Coronary artery (tissue), 2 donors: ENCODE measurements at regions not wholly inside any gene's neighbourhood (a gene's known extent, or its start where the extent isn't known, plus 50 kb on each side); places are given as distances from the start of the nearest gene placed in this dataset.

Experiments used
- DNase-seq: peaks from one replicate; pipeline ENCODE4 v3.0.0-alpha.2; 2017; ENCODE audit warnings: low spot score
- H3K27ac ChIP-seq, 2 donors: fragments of 200-600 bp; sonication (generic); one replicate each; pipeline ENCODE4 v1.5.1; 2016 to 2019
- H3K4me3 ChIP-seq: fragments of 200-600 bp; sonication (generic); 2 replicates; pipeline ENCODE4 v1.5.1; 2016; ENCODE audit warnings: mild to moderate bottlenecking, moderate library complexity
- TF ChIP-seq, protein P1 (sequence below): fragments of 200-600 bp; sonication (generic); IDR thresholded peaks from one replicate; pipeline ENCODE4 v1.5.1; 2019; ENCODE audit warnings: antibody characterized with exemption

DNA sequence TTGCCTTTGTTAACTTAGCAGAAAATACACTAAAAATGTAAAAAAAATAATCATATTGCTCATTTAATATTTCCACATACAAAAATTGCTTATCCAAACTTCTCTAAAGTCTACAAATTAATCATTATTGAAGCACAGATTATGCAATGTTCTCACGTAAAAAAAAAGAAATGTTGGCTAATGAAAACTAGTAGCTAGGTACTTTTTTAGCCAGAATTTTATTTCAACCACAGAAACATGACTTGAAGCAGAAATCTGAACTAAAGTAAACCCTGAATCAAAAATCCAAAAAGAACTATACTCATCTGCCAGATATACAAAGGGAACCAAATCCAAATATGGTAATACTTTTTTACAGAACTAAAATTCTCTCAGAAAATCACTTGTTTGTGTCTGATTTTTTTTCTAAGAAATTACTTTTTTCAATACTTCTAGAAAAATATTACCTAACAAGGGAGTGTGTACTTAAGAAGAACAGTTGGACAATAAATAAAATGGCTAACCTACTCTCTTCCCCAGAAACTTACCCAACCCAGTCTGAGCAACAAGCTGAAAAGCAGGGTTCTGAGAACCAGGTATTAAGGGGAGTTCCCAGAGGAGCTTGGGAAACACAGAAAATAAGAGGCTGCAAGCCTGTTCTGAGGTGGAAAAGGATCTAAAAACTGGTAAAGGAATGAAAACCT is 78.4 kb upstream of the RAP1B start:
- no peak for DNase-seq
- Histone ChIP-seq H3K4me3 (no peak overlapping the region), H3K27ac (peak overlapping the region; percentile 14 to 65)
- TF ChIP-seq, protein P1, sequence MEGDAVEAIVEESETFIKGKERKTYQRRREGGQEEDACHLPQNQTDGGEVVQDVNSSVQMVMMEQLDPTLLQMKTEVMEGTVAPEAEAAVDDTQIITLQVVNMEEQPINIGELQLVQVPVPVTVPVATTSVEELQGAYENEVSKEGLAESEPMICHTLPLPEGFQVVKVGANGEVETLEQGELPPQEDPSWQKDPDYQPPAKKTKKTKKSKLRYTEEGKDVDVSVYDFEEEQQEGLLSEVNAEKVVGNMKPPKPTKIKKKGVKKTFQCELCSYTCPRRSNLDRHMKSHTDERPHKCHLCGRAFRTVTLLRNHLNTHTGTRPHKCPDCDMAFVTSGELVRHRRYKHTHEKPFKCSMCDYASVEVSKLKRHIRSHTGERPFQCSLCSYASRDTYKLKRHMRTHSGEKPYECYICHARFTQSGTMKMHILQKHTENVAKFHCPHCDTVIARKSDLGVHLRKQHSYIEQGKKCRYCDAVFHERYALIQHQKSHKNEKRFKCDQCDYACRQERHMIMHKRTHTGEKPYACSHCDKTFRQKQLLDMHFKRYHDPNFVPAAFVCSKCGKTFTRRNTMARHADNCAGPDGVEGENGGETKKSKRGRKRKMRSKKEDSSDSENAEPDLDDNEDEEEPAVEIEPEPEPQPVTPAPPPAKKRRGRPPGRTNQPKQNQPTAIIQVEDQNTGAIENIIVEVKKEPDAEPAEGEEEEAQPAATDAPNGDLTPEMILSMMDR, result no peak

DNA sequence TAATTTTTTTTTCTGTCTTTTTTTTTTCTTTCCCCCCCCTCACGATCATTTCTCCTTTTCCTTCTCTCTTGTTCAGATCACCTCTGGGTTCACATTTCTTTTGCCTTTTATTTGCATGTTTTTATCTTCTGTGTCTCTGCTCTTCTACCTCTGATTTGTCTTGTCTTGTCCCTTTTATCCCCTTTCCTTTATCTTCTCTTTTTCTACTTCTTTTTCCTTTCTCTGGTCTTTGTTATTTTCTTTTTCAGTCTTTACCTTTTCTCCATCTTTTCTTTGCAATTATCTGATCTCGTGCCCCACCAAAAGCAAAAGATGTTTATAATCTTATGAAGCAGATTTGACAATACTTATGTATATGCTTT is 77.8 kb upstream of the RAP1B start:
- no peak for DNase-seq
- H3K4me3 ChIP-seq, result no peak overlapping the region
- TF ChIP-seq, protein P1, result no peak
- H3K27ac ChIP-seq, result peak overlapping the region in 1 of 2 donors; percentile 65

DNA sequence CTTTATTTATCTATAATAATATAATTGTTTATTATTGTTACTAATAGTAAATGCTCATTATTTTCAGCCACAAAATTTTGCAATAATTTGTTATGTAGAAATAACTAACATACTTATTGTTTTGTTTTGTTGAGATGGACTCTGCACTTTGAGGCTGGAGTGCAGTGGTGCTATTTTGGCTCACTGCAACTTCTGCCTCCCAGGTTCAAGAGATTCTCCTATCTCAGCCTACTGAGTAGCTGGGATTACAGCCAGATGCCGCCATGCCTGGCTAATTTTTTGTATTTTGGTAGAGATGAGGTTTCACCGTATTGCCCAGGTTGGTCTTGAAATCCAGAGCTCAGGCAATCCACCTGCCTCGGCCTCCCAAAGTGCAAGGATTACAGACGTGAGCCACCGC is 76.6 kb upstream of the RAP1B start:
- Histone ChIP-seq H3K27ac (no peak overlapping the region), H3K4me3 (no peak overlapping the region)
- DNase-seq, result no peak
- TF ChIP-seq, protein P1, result no peak

DNA sequence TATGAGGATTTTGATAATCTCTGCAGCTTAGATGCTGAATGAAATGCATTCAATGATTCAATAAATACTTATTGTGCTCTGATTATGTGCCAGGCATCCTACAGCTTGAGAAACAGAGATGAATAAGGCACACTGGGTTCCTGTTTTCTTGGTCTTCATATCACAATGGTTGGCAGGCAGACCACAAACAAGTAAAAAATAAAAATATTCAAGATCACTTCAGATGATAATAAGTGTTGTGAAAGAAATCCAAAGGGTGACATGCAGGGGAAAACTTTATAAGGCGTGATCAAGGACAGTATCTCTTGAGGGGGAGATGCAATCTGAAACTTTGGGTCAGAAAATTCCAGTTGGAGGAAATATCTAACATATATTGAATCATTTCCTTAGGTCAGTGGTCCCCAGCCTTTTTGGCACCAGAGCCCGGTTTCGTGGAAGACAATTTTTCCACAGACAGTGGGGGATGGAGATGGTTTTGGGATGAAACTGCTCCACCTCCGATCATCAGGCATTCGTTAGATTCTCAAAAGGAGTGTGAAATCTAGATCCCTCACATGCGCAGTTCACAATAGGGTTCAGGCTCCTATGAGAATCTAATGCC is 73.7 kb upstream of the RAP1B start:
- DNase-seq, result no peak
- no peak overlapping the region for H3K4me3 ChIP-seq
- no peak overlapping the region for H3K27ac ChIP-seq
- TF ChIP-seq, protein P1, result no peak

DNA sequence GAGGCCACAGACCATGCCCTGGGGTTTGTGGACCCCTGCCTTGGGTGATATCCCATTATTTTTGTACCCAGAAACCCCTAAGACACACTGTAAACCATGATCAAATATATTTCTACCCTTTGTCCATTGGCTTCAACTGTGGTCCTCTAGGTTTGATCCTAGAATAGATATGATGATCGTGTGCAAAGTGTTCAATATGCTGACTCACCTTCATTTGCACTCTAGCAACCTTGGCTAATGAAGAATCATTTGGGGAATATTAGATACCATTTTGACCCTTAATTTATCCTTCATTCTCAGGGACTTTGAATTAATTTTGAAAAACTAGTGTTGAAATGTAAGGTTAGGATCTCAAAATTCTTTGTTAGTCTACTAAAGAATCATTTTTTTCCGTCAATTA is 73.1 kb upstream of the RAP1B start:
- H3K27ac ChIP-seq, result no peak overlapping the region
- TF ChIP-seq, protein P1, result no peak
- no peak for DNase-seq
- no peak overlapping the region for H3K4me3 ChIP-seq

DNA sequence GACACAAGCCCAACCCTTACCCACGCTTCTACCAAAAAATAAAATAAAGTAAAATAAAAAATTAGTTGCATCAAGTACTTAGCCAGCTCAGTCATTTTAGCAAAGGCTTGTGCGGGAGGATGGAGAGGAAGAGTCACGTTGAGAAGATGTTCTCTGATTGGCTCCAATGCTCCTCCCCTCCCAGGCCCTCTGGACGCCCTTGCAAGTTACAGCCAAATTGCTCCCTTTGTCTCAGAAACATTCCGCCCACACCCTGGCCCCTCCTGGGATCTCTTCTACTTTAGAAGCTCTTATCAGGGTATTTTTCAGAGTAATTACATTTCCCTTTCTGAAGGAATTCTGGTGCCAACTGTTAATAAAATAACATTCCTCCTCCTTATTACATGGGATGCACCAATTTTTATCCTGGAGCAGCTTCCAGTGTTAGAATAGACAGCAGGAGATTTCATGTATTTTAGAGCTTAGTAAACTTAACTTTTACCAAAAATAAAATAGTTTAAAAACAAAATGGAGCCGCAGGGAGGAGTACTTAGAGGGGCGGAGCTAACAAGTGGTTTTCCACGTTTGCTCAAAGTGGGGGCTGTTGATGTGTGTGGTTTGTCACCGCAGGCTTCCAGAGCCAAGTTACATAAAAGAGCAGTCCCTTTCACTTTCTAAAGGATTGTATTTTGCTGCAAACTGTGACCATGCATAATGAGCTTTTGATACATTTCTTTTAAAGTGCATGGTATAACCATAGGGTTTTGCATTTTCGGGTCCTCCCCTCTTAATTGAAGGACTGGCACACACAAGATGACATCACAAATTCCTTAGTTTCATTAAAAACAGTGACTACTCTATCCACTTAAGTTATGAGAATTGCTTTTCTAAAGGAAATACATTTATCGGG is 71.7 kb upstream of the RAP1B start:
- DNase-seq, result no peak
- Histone ChIP-seq H3K4me3 (peak overlapping the region; percentile 55), H3K27ac (peak overlapping the region; percentile 80 to 81)
- TF ChIP-seq, protein P1, result no peak
